Left cardiac atrium (tissue), 4 donors: ENCODE measurements at regions not wholly inside any gene's neighbourhood (a gene's known extent, or its start where the extent isn't known, plus 50 kb on each side); places are given as distances from the start of the nearest gene placed in this dataset.
A peak's percentile ranks its signal among the peaks of the same experiment; 100 is the strongest.
"Not testable (repeated sequence)": the region's sequence is repeated elsewhere in the genome, so short reads cannot be mapped to it uniquely, and the experiment has no call there.

Source experiments
- ATAC-seq, 2 donors: fragments of 200-7000 bp; cut with Tn5 transposase; one replicate each; pipeline ENCODE4 v1.9.1; 2020; ENCODE audit warnings: mild to moderate bottlenecking in 2 of 2, moderate library complexity in 2 of 2
- DNase-seq: peaks from one replicate; pipeline ENCODE4 v3.0.0-alpha.2; 2020
- intact Hi-C, 2 donors: fragments of 100-400 bp; cut with DNase I; formaldehyde crosslinking; loops; one replicate each; pipeline versions ENCODE4 v1.14.1 to v1.15.1; 2022 to 2023
- donor health status: DM: no; HTN: yes; CAD: no.
- donor health status: DM: no; HTN: yes; CAD: no; lungs with severe emphysema.
- donor health status: DM: yes; HTN: yes; CAD: no.
- donor health status: Dilated cardiomyopathy.

GRCh38 chr1:30008998-30009657 is 714.3 kb downstream of the MATN1 start:
- no peak for ATAC-seq
- intact Hi-C loops = no loop called here
- no peak for DNase-seq

- DNase-seq = no peak
- intact Hi-C loops = no loop called here
- ATAC-seq = no peak
Measured at GRCh38 chr1:30008372-30008997, 714.9 kb downstream of the MATN1 start.

- intact Hi-C loops = no loop called here
- DNase-seq (no peak), ATAC-seq (no peak)
Measured at GRCh38 chr1:30005972-30006619, 717.3 kb downstream of the MATN1 start.

GRCh38 chr1:30001732-30002039 is 721.7 kb downstream of the MATN1 start:
- DNase-seq (no peak), ATAC-seq (no peak)
- intact Hi-C loops = no loop called here

- intact Hi-C loops = no loop called here
- ATAC-seq = no peak
- DNase-seq = no peak
Measured at GRCh38 chr1:30001011-30001731, 722.2 kb downstream of the MATN1 start.

GRCh38 chr1:30000266-30000665 is 723.1 kb downstream of the MATN1 start:
- DNase-seq (no peak), ATAC-seq (no peak)
- intact Hi-C loops = no loop called here

GRCh38 chr1:29999595-29999994 is 723.8 kb downstream of the MATN1 start:
- ATAC-seq (no peak), DNase-seq (no peak)
- intact Hi-C loops = no loop called here

GRCh38 chr1:29998686-29999085 is 724.7 kb downstream of the MATN1 start:
- intact Hi-C loops = no loop called here
- no peak for DNase-seq
- no peak for ATAC-seq

- DNase-seq, intact Hi-C loops, ATAC-seq: not testable (repeated sequence)
Measured at GRCh38 chr1:29997818-29998217, 725.6 kb downstream of the MATN1 start.

- ATAC-seq = no peak
- intact Hi-C loops = no loop called here
- no peak for DNase-seq
Measured at GRCh38 chr1:29993950-29994349, 729.4 kb downstream of the MATN1 start.

GRCh38 chr1:29991815-29992214 is 731.6 kb downstream of the MATN1 start:
- intact Hi-C loops = no loop called here

GRCh38 chr1:29991025-29991424 is 732.4 kb downstream of the MATN1 start:
- DNase-seq (no peak), ATAC-seq (peak in 1 of 2 donors; percentile 79)
- intact Hi-C loops = no loop called here

More at GRCh38 chr1:29991815-29992214, 731.6 kb downstream of the MATN1 start:
- DNase-seq (no peak), ATAC-seq (no peak)

- DNase-seq (no peak), ATAC-seq (no peak)
- intact Hi-C loops = no loop called here
Measured at GRCh38 chr1:29990304-29990703, 733.1 kb downstream of the MATN1 start.

GRCh38 chr1:29986986-29987385 is 736.4 kb downstream of the MATN1 start:
- intact Hi-C loops = no loop called here
- no peak for DNase-seq
- ATAC-seq = peak; percentile 30 to 63

- ATAC-seq (no peak), DNase-seq (no peak)
Measured at GRCh38 chr1:29985606-29985945, 737.8 kb downstream of the MATN1 start.

GRCh38 chr1:29984862-29985605 is 738.4 kb downstream of the MATN1 start:
- ATAC-seq (peak; percentile 27 to 68), DNase-seq (no peak)

More at GRCh38 chr1:29985606-29985945, 737.8 kb downstream of the MATN1 start:
- intact Hi-C loops = no loop called here

GRCh38 chr1:29984166-29984861 is 739.1 kb downstream of the MATN1 start:
- ATAC-seq (peak in 1 of 2 donors; percentile 73), DNase-seq (no peak)
- intact Hi-C loops = no loop called here

More at GRCh38 chr1:29984862-29985605, 738.4 kb downstream of the MATN1 start:
- intact Hi-C loops = no loop called here

GRCh38 chr1:29983321-29983720 is 740.1 kb downstream of the MATN1 start:
- ATAC-seq = no peak
- intact Hi-C loops = no loop called here
- DNase-seq = no peak
